ENCODE measurements at regions not wholly inside any gene's neighbourhood (a gene's known extent, or its start where the extent isn't known, plus 50 kb on each side); places are given as distances from the start of the nearest gene placed in this dataset.
"Not testable (repeated sequence)": the region's sequence is repeated elsewhere in the genome, so short reads cannot be mapped to it uniquely, and the experiment has no call there.

GRCh38 chr2:212786088-212786487 lies 247.5 kb upstream of the ERBB4 start:
- not testable (repeated sequence) for TF ChIP-seq CTCF, POLR2A (IDR thresholded peaks at IDR 0.05)
